ENCODE measurements at regions not wholly inside any gene's neighbourhood (a gene's known extent, or its start where the extent isn't known, plus 50 kb on each side); places are given as distances from the start of the nearest gene placed in this dataset.

DNA sequence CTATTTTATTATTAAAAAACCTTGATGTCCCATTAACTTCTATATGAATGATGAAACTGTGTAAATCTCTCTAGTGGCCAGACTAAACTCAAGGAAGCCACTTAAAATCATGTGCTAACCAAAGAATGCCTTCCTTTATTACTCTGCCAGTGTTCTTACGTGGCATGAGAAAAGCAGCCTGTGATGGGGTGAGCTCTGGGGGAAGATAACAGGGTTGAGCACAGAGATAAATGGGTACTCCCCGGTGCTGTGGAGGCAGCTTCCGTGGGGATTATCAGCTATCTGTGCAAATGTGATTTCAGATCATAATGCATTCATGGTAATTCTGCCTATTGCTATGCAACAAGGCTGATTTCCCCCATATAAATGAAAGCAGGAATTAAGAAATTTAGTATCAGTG, 181.3 kb downstream of the CAVIN4 start:
- TF ChIP-seq, protein P1, sequence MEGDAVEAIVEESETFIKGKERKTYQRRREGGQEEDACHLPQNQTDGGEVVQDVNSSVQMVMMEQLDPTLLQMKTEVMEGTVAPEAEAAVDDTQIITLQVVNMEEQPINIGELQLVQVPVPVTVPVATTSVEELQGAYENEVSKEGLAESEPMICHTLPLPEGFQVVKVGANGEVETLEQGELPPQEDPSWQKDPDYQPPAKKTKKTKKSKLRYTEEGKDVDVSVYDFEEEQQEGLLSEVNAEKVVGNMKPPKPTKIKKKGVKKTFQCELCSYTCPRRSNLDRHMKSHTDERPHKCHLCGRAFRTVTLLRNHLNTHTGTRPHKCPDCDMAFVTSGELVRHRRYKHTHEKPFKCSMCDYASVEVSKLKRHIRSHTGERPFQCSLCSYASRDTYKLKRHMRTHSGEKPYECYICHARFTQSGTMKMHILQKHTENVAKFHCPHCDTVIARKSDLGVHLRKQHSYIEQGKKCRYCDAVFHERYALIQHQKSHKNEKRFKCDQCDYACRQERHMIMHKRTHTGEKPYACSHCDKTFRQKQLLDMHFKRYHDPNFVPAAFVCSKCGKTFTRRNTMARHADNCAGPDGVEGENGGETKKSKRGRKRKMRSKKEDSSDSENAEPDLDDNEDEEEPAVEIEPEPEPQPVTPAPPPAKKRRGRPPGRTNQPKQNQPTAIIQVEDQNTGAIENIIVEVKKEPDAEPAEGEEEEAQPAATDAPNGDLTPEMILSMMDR (IDR thresholded peaks at IDR 0.05; ENCODE audit: low read depth, low read length) = no peak
- DNase-seq (ENCODE audit: extremely low read depth, low read depth) = no peak

DNA sequence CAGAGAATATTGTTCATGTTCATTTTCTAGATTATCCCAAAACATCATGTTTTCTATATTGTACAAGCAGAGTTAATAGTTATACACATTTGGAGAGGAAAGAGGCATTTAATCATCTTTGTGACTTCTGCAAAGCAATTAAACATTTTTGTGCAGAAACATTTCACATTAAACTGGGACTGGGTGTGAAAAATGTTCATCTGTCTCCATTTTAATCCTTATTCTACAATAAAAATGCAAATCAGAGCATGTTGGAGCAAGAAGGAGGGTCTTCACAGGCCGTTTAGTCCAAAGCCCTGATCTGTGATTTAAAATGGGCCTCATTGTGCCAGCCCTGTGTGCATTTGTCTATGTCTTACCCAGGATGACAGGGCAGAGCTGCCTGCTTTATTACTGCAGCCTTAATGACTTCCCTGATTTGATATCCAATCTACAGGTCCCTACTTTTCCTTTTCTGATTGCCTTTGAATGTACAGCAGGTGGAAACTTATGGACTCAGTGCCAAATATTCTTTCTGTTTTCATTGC, 183.5 kb downstream of the CAVIN4 start:
- DNase-seq (ENCODE audit: extremely low read depth, low read depth) = no peak
- TF ChIP-seq, protein P1 (IDR thresholded peaks at IDR 0.05; ENCODE audit: low read depth, low read length) = no peak

DNA sequence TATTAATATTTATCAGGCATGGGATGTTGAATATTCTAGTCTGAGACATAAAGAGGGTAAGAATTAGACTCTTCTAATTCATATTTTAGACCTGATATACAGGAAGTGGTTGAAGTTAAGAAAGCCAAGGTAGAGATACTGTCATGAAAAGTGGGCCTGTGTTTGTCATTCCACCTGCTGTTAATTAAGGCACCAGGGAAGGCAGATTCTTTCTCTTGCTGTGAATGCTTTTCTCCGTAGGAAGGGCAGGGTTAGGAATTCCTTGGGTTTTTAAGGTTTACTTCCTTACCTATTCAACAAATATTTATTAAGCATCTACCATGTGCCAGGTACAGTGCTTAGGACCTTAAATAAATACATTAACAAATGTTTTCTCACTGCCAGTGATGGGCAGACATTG, 196.4 kb downstream of the CAVIN4 start:
- no peak for DNase-seq (ENCODE audit: extremely low read depth, low read depth)
- TF ChIP-seq, protein P1 (IDR thresholded peaks at IDR 0.05; ENCODE audit: low read depth, low read length) = no peak

DNA sequence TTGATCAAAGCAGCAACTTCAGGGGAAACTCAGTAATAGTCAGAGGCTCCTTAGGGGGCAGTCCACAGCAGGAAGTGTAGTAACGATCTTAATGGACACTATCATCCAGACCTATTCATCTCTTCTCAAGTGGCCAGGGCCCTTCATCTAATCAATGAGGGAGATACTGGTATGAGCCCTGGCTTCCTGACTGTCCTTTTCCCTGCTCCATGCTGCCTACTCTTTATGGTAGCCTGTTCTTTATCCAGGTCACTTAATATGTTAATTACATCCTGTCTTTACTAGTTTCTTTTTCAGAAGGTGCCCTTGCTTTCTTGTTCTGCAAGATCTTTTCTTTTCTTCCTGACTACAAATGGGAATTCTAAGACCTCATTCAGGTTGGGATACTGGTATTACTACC, 197.1 kb downstream of the CAVIN4 start:
- TF ChIP-seq, protein P1 (IDR thresholded peaks at IDR 0.05; ENCODE audit: low read depth, low read length) = no peak
- no peak for DNase-seq (ENCODE audit: extremely low read depth, low read depth)

DNA sequence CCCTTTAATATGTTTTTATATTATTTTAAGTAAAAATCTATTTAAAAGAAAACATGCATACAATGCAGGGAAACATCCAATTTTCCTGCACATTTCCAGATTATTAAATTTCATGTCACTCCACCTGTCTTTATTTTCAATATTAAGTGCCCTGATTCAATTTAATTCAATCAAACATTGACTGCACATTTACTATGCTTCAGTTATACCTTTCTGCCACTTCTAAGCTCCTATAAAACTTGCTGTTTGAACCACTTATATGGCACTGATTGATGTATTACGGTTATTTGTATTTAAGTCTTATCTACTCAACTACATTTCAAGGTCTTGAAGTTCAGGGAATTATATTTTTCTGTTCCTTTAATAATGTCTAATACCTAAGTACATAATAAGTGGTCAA, 198.0 kb downstream of the CAVIN4 start:
- TF ChIP-seq, protein P1 (IDR thresholded peaks at IDR 0.05; ENCODE audit: low read depth, low read length) = no peak
- no peak for DNase-seq (ENCODE audit: extremely low read depth, low read depth)

DNA sequence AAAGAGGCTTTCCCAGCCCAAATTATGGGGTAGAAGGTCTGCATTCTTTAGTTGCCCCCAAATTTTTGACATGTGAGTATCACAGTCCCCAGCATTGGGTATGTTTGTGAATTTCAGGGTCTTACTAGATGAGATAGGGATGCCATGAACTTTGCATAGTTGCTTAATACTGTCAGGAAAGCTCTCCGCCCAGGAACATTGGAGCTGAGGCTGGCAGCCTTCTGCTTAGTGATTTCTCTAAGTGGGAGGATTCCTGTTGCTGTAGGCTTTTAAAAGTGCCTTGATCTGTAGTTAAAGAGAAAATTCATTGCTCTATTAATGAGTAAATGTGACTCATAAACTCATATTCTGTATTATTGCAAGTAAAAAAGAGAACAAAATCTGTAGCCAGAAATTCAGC, 206.9 kb downstream of the CAVIN4 start:
- TF ChIP-seq, protein P1 (IDR thresholded peaks at IDR 0.05; ENCODE audit: low read depth, low read length) = no peak
- no peak for DNase-seq (ENCODE audit: extremely low read depth, low read depth)

DNA sequence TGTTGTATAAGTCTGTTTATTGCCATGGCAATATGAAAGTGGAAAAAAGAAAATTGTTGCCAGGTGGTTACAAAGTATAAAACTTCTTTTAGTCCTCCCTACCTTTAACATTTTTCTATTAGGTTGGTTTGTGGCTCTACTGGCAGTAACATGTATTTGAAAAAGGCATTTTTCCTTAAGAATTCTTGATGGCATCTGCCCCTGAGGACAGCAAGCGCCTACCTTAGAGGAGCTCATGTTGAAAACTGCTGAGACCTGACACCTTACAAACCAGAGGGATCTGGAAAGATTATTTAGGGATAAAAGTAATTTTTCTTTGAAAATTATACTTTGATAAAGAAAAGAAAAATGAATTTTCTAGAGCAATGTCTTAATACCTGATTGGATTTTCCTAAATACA, 208.1 kb downstream of the CAVIN4 start:
- TF ChIP-seq, protein P1 (IDR thresholded peaks at IDR 0.05; ENCODE audit: low read depth, low read length) = no peak
- no peak for DNase-seq (ENCODE audit: extremely low read depth, low read depth)
